ENCODE measurements at regions not wholly inside any gene's neighbourhood (a gene's known extent, or its start where the extent isn't known, plus 50 kb on each side); places are given as distances from the start of the nearest gene placed in this dataset.

DNA sequence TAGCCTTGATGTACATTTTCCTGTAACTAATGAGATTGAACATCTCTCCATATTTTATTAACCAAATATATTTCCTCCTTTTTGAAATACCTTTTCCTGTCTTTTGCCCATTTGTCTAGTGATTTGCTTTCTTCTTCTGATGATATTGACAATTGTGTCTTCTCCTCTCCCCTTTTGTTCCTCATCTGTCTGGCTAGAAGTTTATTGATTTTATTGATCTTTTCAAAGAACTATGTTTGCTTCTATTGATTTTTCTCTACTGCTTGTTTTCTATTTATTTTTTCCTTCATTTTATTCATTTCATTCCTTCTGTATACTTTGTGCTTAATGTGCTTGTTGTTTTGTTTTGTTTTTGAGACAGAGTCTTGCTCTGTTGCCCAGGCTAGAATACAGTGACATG, 181.4 kb upstream of the SMIM23 start:
- Histone ChIP-seq H3K36me3 (no peaks in the 10 kb centered on the region), H3K4me3 (no peak overlapping the region), H3K27me3 (no peaks in the 10 kb centered on the region), H3K27ac (no peak overlapping the region), H3K9me3 (no peaks in the 10 kb centered on the region), H3K4me1 (ENCODE audit: insufficient read depth) (no peaks in the 10 kb centered on the region)
- no peak for DNase-seq
- no peak for TF ChIP-seq EP300 (IDR thresholded peaks at IDR 0.05)
- intact Hi-C loops (cut with DNase I): no loop called here

DNA sequence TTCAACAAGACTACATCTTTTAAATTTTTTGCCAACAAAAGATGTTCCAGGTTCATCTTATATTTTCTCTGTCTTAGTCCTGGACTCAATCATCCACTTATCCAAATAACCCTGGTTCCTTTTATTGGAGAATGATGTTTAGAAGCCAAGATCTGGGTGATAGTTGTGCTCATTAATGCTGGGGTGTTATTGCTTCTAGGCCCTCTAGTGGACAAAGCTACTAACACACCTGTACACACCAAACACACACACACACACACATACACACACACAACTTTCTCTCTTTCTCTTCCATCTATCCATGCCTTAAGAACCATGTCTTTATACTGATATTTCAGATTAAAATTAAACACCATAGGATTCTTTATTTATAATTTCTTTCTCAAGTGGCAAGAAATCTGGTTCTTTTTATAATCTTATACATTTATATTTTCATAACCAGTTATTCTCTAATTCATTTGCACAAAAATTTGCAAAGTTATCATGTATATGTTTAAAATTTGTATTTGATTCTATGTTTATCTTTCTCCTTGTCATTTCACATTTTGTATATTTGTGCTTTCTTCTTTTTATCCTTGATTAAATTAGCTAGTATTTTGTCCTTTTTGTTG, 179.1 kb upstream of the SMIM23 start:
- Histone ChIP-seq H3K27ac (no peak overlapping the region), H3K4me1 (ENCODE audit: insufficient read depth) (no peaks in the 10 kb centered on the region), H3K4me3 (no peak overlapping the region), H3K27me3 (no peaks in the 10 kb centered on the region), H3K36me3 (no peaks in the 10 kb centered on the region), H3K9me3 (no peaks in the 10 kb centered on the region)
- no peak for DNase-seq
- TF ChIP-seq EP300 (IDR thresholded peaks at IDR 0.05) (no peak), POLR2A (IDR thresholded peaks at IDR 0.05) (no peak)
- TF ChIP-seq, protein P1, sequence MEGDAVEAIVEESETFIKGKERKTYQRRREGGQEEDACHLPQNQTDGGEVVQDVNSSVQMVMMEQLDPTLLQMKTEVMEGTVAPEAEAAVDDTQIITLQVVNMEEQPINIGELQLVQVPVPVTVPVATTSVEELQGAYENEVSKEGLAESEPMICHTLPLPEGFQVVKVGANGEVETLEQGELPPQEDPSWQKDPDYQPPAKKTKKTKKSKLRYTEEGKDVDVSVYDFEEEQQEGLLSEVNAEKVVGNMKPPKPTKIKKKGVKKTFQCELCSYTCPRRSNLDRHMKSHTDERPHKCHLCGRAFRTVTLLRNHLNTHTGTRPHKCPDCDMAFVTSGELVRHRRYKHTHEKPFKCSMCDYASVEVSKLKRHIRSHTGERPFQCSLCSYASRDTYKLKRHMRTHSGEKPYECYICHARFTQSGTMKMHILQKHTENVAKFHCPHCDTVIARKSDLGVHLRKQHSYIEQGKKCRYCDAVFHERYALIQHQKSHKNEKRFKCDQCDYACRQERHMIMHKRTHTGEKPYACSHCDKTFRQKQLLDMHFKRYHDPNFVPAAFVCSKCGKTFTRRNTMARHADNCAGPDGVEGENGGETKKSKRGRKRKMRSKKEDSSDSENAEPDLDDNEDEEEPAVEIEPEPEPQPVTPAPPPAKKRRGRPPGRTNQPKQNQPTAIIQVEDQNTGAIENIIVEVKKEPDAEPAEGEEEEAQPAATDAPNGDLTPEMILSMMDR (IDR thresholded peaks at IDR 0.05): no peak
- intact Hi-C loops (cut with DNase I): no loop called here

DNA sequence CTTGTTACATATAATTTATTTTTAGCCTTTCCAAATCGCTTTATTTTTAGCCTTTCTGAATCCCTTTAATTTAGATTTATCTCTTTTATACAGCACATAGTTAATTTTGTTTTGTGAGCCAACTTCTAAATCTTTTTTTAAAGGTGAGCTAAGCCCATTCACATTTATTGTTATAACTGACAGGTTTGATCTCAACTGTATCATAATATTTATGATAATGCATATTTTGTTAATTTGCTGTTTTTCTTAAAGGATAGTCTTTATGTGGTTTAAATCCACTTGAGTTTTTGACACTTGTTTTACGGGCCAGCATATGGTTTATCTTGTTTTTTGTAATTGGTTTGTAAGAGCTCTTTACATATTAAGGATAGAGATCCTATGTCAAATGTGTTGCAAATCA, 177.8 kb upstream of the SMIM23 start:
- Histone ChIP-seq H3K27me3 (no peaks in the 10 kb centered on the region), H3K4me1 (ENCODE audit: insufficient read depth) (no peaks in the 10 kb centered on the region), H3K9me3 (no peaks in the 10 kb centered on the region), H3K36me3 (no peaks in the 10 kb centered on the region), H3K4me3 (no peak overlapping the region), H3K27ac (no peak overlapping the region)
- TF ChIP-seq POLR2A (IDR thresholded peaks at IDR 0.05): no peak
- no peak for TF ChIP-seq EP300 (IDR thresholded peaks at IDR 0.05)
- TF ChIP-seq, protein P1 (IDR thresholded peaks at IDR 0.05): no peak
- no peak for DNase-seq
- intact Hi-C loops (cut with DNase I): no loop called here
- WGBS, 3 donors: 79 to 87% (median 86%) methylated on average over 2 of the region's 2 CpGs

DNA sequence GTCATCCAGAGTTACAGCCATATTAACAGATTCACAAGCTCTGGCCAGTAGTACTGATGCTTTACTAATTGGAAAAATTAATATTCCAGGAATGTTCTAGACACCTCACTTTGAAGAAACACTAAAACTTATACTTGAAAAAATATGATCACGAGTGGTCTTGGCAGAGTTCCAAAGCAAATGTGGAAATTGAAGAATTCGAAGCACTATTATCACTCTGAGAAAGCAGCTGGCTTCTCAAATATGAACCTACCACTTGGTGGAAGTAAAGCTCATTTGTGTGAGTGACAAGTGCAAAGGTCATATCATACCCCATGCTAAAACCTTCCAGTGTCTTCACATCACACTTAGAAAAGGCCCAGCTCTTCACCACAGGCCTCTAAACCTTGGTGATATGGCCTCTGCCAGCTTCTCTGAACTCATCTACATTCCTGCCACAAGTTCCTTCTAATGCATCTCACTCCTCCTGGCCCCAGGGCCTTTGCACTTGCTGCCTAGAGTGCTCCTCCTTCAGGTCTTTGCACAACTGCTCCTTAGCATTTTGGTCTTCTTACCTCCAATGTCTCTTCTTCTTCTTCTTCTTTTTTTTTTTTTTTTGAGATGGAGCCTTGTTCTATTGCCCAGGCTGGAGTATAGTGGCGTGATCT, 175.7 kb upstream of the SMIM23 start:
- H3K27ac ChIP-seq: no peak overlapping the region
- peaks cover 0 to 5% of the 10 kb centered on the region in 2 donors for H3K9me3 ChIP-seq
- no peaks in the 10 kb centered on the region for H3K27me3 ChIP-seq
- WGBS, 3 donors: 40 to 54% (median 44%) methylated on average over 3 of the region's 3 CpGs
- no peak overlapping the region for H3K4me3 ChIP-seq
- H3K4me1 ChIP-seq (ENCODE audit: insufficient read depth): no peaks in the 10 kb centered on the region
- intact Hi-C loops (cut with DNase I): loop anchor here in 1 of 4 donors (10.0 kb wide), 1 partner anchor 195 kb away; the partner anchor contains the start of gene FGF18
- TF ChIP-seq, protein P1 (IDR thresholded peaks at IDR 0.05): no peak
- TF ChIP-seq POLR2A (IDR thresholded peaks at IDR 0.05) (no peak), EP300 (IDR thresholded peaks at IDR 0.05) (no peak)
- H3K36me3 ChIP-seq: no peaks in the 10 kb centered on the region
- no peak for DNase-seq

DNA sequence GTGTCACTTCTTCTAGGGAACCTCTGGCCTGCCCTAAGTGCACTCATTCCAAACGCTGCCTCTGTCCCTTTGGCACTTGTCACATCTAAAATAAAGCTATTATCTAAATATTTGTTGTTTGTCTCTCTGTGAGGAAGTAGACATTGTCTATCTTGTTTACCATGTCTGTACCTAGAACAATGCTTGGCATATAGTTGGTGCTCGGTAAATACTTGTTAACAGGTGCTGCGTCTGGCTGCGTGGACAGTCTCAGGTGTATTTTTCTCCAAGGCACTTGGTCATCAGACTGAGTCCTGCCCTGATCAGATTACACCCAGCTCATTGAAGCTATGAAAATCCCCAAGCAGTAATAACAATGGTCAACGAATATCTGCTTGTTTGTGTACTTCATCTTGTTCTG, 174.9 kb upstream of the SMIM23 start:
- intact Hi-C loops (cut with DNase I): loop anchor here in 1 of 4 donors (10.0 kb wide), 1 partner anchor 196 kb away; the partner anchor contains the start of gene FGF18
- no peak overlapping the region for H3K27ac ChIP-seq
- H3K4me3 ChIP-seq: no peak overlapping the region
- no peaks in the 10 kb centered on the region for H3K36me3 ChIP-seq
- peaks cover 0 to 5% of the 10 kb centered on the region in 2 donors for H3K9me3 ChIP-seq
- H3K4me1 ChIP-seq (ENCODE audit: insufficient read depth): no peaks in the 10 kb centered on the region
- 61 to 79% (median 74%) methylated on average over 5 of the region's 5 CpGs for WGBS, 3 donors
- H3K27me3 ChIP-seq: no peaks in the 10 kb centered on the region
- DNase-seq: no peak
- TF ChIP-seq, protein P1 (IDR thresholded peaks at IDR 0.05): no peak
- TF ChIP-seq EP300 (IDR thresholded peaks at IDR 0.05): no peak
- TF ChIP-seq POLR2A (IDR thresholded peaks at IDR 0.05): no peak

All from ovary (tissue), 7 donors.